DMS53 treated with DMSO at 0.1 percent for 48 hours (cell line): ENCODE measurements at regions not wholly inside any gene's neighbourhood (a gene's known extent, or its start where the extent isn't known, plus 50 kb on each side); places are given as distances from the start of the nearest gene placed in this dataset.

Experiments used
- DNase-seq: peaks from one replicate; lab custom pipeline; 2025; ENCODE audit not compliant: unreplicated experiment; lab: John Stamatoyannopoulos, UW

- no peak for DNase-seq
Measured at GRCh38 chr3:110070161-110070916, 733.0 kb upstream of the DPPA4 start.

- no peak for DNase-seq
Measured at GRCh38 chr3:110074095-110074494, 736.7 kb upstream of the DPPA4 start.

- DNase-seq = no peak
Measured at GRCh38 chr3:110077093-110077492, 739.7 kb upstream of the DPPA4 start.

DNA sequence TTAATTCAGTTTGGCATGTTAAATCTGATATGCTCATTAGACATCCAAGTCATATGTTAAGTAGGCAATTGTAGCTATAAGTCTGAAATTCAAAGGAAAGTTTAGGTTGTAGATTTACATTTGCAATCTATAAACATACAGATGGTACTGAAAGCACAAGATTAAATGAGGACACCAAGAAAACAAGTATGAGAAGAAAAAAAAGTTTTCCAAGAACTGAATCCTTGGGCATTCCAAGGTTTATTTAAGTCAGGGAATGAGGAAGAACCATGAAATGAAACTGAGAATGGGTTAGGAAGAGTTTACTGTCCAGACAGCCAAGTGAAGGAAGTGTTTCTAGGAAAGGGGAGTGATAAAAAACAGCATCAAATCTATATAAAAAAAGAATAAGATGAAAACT is 756.1 kb upstream of the DPPA4 start:
- DNase-seq = no peak

GRCh38 chr3:110093812-110094401 is 756.6 kb upstream of the DPPA4 start:
- DNase-seq = no peak

- no peak for DNase-seq
Measured at GRCh38 chr3:110099711-110100110, 762.4 kb upstream of the DPPA4 start.

- DNase-seq = no peak
Measured at GRCh38 chr3:110101361-110101760, 764.0 kb upstream of the DPPA4 start.

DNA sequence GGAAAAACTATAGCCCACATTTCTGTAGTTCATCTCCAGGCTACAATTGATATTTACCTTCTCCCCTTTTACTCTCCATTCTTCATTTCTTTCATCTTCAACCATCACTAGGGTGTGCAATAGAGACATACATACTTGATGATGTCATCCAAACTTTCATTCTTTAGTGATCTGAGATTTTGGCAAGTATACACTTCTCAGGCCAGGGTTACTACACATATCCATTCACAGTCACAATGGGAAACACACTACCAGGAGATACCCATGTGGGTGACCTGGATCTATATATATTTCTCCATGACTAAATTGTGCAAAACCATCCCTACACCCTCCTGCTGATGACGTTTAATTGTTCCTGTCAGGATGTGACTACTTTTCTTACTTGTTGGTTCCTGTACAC is 769.5 kb upstream of the DPPA4 start:
- DNase-seq = no peak

DNA sequence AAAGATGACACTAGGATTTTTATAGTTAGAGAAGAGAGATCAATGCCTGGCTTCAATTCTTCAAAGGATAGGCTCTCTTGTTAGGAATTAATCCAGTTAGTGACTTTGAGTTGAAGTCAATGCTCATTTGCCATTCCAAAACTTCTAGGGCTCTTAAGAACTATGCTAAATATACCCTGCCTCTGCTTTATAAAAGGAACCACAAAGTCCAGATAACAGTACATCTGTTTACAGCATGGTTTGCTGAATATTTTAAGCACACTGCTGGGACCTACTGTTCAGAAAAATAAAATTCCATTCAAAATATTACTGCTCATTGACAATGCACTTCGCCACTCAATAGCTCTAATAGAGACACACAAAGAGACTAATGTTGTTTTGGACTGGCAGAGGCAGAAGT is 786.6 kb upstream of the DPPA4 start:
- no peak for DNase-seq

GRCh38 chr3:110126065-110126464 is 788.7 kb upstream of the DPPA4 start:
- no peak for DNase-seq

GRCh38 chr3:110133971-110134370 is 796.6 kb upstream of the DPPA4 start:
- no peak for DNase-seq

DNA sequence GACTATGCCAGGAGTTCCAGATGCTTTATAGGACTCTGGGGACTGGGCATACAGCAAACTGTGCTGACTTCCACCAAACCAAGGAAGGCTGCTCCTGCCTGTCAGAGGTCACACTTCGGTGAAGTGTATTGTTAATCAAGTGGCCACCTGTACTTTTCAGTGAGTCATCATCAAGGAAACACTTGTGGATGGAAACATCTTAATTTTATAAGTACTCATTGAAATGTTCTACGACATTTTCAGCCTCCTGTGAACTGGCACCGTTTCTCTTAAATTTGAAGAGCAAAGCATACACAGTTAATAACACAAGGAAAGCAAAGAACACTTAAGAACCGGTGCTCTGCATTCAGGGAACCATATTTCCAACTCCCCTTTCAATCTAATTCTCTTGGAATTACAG is 801.7 kb upstream of the DPPA4 start:
- peak; percentile 52 for DNase-seq

DNA sequence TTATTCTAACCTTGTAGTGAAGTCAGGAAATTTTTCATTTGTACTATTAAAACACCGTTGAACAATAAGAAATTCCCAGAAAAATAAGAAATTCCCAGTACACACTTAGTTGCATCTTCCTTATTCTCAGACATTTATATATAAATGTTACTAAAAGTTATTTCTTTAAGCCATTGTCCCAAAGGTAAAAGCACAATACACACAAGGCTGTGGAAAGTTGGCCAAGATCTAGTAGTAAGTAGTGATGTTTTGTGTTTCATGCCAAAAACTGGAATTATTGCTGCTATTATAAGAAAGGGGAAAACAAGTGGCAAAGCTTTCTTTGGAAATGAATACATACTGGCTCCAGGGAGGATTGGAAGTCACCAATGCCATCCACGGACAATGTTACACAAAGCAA is 802.5 kb upstream of the DPPA4 start:
- DNase-seq = no peak

DNA sequence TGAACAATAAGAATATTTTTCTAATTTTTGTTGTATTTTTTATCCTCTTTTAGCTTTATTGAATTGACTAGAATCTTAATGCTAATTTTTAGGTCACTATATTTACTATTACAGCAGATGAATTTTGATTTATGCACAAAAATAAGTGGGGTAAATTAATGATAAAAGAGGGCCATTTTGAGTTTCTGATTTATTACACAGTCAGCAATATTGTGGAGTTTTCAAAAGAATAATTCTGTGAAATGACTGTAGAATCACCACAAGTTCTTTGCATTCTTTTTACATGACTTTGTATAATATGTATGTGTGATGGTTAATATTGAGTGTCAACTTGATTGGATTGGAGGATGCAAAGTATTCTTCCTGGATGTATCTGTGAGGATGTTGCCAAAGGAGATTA is 812.4 kb upstream of the DPPA4 start:
- no peak for DNase-seq

GRCh38 chr3:110157221-110157620 is 819.9 kb upstream of the DPPA4 start:
- DNase-seq = no peak

DNA sequence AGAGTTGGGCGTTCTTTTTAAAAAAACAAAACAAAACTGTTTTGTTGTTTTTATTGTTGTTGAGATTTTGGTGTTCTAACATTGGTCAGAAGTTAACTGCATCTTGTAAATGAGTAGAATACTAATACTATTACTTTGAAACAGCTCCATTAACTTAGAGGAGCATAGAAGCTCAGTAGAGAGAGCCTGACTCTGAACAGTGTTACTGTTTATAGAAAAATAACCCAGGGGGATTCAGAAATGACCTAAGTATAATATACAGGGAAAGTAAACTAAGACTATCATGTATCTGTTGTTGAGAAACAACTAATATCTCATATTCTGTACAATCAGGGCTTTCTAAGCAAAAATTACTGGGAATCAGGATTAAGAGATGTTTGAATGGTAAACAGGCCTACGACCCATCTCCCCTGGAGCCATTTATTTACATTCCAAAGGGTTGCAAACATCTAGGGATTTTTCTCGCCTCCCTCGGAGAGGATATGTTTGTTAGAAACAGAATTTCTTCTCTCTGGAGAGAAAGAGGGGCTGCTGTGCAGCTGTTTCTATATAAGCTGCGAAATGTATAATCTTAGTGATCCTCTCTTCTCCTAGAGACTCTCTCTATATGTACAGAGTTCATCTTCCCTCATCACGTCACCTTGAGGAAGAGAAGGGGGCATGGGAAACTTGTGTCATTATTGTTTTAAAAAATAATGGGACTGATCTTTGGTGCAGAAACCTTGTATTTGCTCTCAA is 827.5 kb upstream of the DPPA4 start:
- DNase-seq = no peak

DNA sequence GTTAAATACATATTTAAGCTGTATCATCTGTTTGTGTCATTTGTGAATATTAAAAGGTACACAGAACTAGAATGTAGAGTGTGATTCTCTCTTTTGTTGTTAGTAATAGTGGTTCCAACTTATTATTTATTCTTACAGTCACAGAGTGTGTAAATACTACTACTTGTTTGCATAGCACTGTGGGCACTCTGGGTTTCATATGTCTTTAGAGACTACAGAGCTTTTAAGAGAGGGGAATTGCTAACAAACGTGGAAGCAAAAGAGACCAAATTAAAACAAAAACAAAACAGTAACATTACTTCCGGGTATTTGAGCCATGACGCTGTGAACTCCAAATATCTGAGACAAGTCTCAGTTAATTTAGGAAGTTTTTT is 828.0 kb upstream of the DPPA4 start:
- peak; percentile 45 for DNase-seq

- peak; percentile 44 for DNase-seq
Measured at GRCh38 chr3:110165753-110166152, 828.4 kb upstream of the DPPA4 start.

DNA sequence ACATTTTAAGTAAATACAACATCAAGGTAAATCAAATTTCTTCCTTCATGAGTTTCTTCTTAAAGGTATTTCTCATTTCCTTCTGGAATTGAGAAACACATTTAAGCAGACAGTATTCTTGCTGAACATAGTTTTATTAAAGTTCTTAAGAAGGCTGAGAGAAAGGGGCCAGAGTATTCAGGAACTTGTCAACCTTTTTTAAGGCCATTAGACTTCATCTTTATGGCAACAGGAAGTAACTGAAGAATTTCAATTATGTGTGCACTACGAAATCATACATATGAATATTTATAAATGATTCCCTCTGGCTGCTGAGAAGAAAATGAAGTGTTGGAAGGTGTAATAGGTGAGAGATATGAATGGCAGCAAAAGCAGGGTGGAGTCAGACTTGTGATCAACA is 829.4 kb upstream of the DPPA4 start:
- DNase-seq = no peak

DNA sequence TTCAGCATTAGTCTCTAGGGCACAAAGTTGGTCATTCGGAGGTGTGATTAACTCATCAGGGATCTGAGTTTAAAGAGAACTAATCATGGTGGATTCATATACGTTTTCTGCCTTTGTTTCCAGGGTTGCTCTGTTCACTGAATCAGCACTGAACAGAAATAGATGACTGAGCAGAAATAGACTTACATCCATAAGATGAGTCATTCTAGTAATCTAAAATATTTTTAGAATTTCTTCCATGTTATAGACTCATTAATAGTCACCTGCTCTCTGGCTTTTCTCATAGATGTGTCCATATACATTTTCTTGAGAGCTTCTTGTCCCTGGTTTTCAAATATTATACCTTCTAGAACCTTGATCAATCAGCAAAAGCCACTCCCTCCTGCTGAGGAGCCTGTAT is 837.6 kb upstream of the DPPA4 start:
- no peak for DNase-seq

DNA sequence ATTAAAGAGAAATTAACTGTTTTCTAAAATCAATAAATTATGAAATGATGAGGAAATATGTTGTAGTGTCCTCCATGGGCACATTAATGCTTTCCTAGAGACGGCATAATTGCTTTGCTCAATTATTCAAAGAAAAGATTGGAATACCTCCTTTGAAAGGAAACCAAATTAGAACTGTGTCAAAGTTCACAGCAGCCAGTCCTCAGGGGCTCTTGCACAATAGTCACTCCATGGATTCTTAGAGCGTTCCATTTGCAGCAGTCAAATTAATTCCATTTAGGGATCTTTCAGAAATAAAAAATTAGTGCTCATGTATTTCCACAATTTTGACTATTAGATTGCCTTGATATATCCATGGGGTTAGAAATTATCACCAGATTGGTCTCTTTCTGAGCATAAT is 841.6 kb upstream of the DPPA4 start:
- no peak for DNase-seq

GRCh38 chr3:110180733-110181132 is 843.4 kb upstream of the DPPA4 start:
- DNase-seq = no peak
